ENCODE measurements at regions not wholly inside any gene's neighbourhood (a gene's known extent, or its start where the extent isn't known, plus 50 kb on each side); places are given as distances from the start of the nearest gene placed in this dataset.

DNA sequence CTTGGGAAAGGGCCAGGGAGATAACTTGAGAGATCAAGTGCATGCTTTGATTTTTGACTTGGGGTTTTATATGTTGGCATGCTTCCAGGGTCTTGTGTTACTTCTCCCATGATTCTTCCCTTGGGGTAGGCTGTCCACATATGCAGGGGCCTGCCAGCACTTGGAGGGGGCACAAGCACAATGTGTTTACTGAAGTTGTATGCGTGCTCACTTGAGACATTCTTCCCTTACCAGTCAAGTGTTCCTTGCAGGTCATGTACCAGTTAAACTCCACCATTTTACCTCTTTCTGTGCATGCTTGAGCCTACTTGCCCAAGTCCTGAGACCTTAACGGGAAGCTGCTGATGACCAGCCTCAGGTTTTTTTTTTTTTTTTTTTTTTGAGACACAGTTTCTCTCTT is 1880.5 kb downstream of the ARAP2 start:
- TF ChIP-seq GATA2 (IDR thresholded peaks at IDR 0.05; ENCODE audit: low read depth, low read length) (no peak), GATA3 (IDR thresholded peaks at IDR 0.05; ENCODE audit: low read depth, low read length) (no peak)

Measured in SH-SY5Y (cell line).